SK-N-SH (cell line): ENCODE measurements at regions not wholly inside any gene's neighbourhood (a gene's known extent, or its start where the extent isn't known, plus 50 kb on each side); places are given as distances from the start of the nearest gene placed in this dataset.

Source experiments
- CHD2 ChIP-seq: fragments of 150-350 bp; IDR thresholded peaks from 2 replicates; pipeline ENCODE4 v1.6.1; 2018; ENCODE audit warnings: low read length; ENCODE audit not compliant: partially characterized antibody
- CTCF ChIP-seq: fragments of 200-600 bp; sonication (generic); IDR thresholded peaks from 2 replicates; pipeline ENCODE4 v1.6.1; 2017; ENCODE audit warnings: antibody characterized with exemption, mild to moderate bottlenecking, moderate library complexity
- EZH2phosphoT487 ChIP-seq: fragments of 200-600 bp; sonication (generic); IDR thresholded peaks from 2 replicates; pipeline ENCODE4 v1.6.1; 2017; ENCODE audit warnings: low read depth, mixed run types, mild to moderate bottlenecking, antibody characterized with exemption, moderate library complexity, borderline replicate concordance
- FOSL2 ChIP-seq: IDR thresholded peaks from 2 replicates; pipeline ENCODE4 v1.4.0; 2012; ENCODE audit warnings: low read depth, mild to moderate bottlenecking, moderate library complexity, borderline replicate concordance
- JUND ChIP-seq: IDR thresholded peaks from 2 replicates; pipeline ENCODE4 v1.4.0; 2012
- PBX3 ChIP-seq: IDR thresholded peaks from 2 replicates; pipeline ENCODE4; 2012
- RAD21 ChIP-seq: IDR thresholded peaks from 2 replicates; pipeline ENCODE4 v1.6.1; 2012; ENCODE audit warnings: mild to moderate bottlenecking, low read length
- RFX5 ChIP-seq: IDR thresholded peaks from 2 replicates; pipeline ENCODE4 v1.6.1; 2012; ENCODE audit warnings: mild to moderate bottlenecking, improper control_type of control experiment, low read length
- RXRA ChIP-seq: IDR thresholded peaks from 2 replicates; pipeline ENCODE4 v1.4.0; 2012; ENCODE audit warnings: low read depth, mild to moderate bottlenecking, borderline replicate concordance
- SIN3A ChIP-seq: IDR thresholded peaks from 2 replicates; pipeline ENCODE4 v1.6.1; 2012; ENCODE audit warnings: low read depth, mild to moderate bottlenecking, low read length, moderate library complexity, borderline replicate concordance

GRCh38 chr7:110311556-110311955 is 779.4 kb upstream of the LRRN3 start:
- TF ChIP-seq RAD21 (no peak), FOSL2 (no peak), PBX3 (no peak), CTCF (no peak), SIN3A (no peak), RFX5 (no peak), EZH2phosphoT487 (no peak), JUND (no peak), CHD2 (no peak), RXRA (no peak)
